Peyer's patch (tissue), 4 donors: ENCODE measurements at regions not wholly inside any gene's neighbourhood (a gene's known extent, or its start where the extent isn't known, plus 50 kb on each side); places are given as distances from the start of the nearest gene placed in this dataset.

ENCODE experiments used
- DNase-seq, 3 donors: peaks; one replicate each; pipeline ENCODE4 v3.0.0-alpha.2; 2017 to 2019
- H3K27ac ChIP-seq, 4 donors: fragments of 200-600 bp; sonication (generic); one replicate each; pipeline ENCODE4 v1.5.1; 2016 to 2019
- H3K27me3 ChIP-seq, 2 donors: fragments of 200-600 bp; sonication (generic); one replicate each; pipeline ENCODE4 v1.5.1; 2019
- H3K36me3 ChIP-seq, 3 donors: fragments of 200-600 bp; sonication (generic); one replicate each; pipeline ENCODE4 v1.5.1; 2016 to 2019
- H3K4me1 ChIP-seq, 4 donors: fragments of 200-600 bp; sonication (generic); one replicate each; pipeline ENCODE4 v1.5.1; 2016 to 2019
- H3K4me3 ChIP-seq, 4 donors: fragments of 200-600 bp; sonication (generic); 1 replicate in 3 of 4; 2 replicates in 1 of 4; pipeline ENCODE4 v1.5.1; 2016 to 2019; ENCODE audit warnings: mild to moderate bottlenecking in 1 of 4
- H3K9me3 ChIP-seq, 4 donors: fragments of 200-600 bp; sonication (generic); one replicate each; pipeline ENCODE4 v1.5.1; 2016 to 2019; ENCODE audit warnings: mild to moderate bottlenecking in 1 of 4
- CTCF ChIP-seq, 6 experiments: fragments of 450-650 bp in 4 of 6; fragments of 200-600 bp in 2 of 6; sonication (generic) in 1 of 6; IDR thresholded peaks; one replicate each; pipeline ENCODE4 v1.5.1; 2017 to 2019; ENCODE audit warnings: antibody characterized with exemption in 6 of 6, mild to moderate bottlenecking in 3 of 6, moderate library complexity in 1 of 6
- POLR2A ChIP-seq, 2 donors: fragments of 450-650 bp; IDR thresholded peaks; one replicate each; pipeline ENCODE4 v1.5.1; 2017; ENCODE audit warnings: antibody characterized with exemption in 2 of 2, mild to moderate bottlenecking in 2 of 2, moderate library complexity in 2 of 2

GRCh38 chrX:11836284-11836683, 78.2 kb downstream of the MSL3 start:
- no peak for TF ChIP-seq POLR2A (IDR thresholded peaks at IDR 0.05)
- no peak for TF ChIP-seq CTCF (IDR thresholded peaks at IDR 0.05)
- no peaks in the 10 kb centered on the region for H3K27me3 ChIP-seq
- no peak overlapping the region for H3K27ac ChIP-seq
- H3K4me1 ChIP-seq = no peaks in the 10 kb centered on the region
- H3K4me3 ChIP-seq = no peak overlapping the region
- no peak for DNase-seq
- H3K9me3 ChIP-seq = no peaks in the 10 kb centered on the region
- no peaks in the 10 kb centered on the region for H3K36me3 ChIP-seq

GRCh38 chrX:11837437-11837836, 79.4 kb downstream of the MSL3 start:
- Histone ChIP-seq H3K4me1 (no peaks in the 10 kb centered on the region), H3K27ac (no peak overlapping the region), H3K36me3 (no peaks in the 10 kb centered on the region), H3K27me3 (no peaks in the 10 kb centered on the region), H3K4me3 (no peak overlapping the region), H3K9me3 (no peaks in the 10 kb centered on the region)
- no peak for TF ChIP-seq POLR2A (IDR thresholded peaks at IDR 0.05)
- no peak for TF ChIP-seq CTCF (IDR thresholded peaks at IDR 0.05)
- no peak for DNase-seq

- Histone ChIP-seq H3K27me3 (no peaks in the 10 kb centered on the region), H3K4me3 (no peak overlapping the region), H3K36me3 (no peaks in the 10 kb centered on the region), H3K9me3 (no peaks in the 10 kb centered on the region), H3K27ac (no peak overlapping the region), H3K4me1 (no peaks in the 10 kb centered on the region)
- no peak for TF ChIP-seq CTCF (IDR thresholded peaks at IDR 0.05)
- TF ChIP-seq POLR2A (IDR thresholded peaks at IDR 0.05) = no peak
- DNase-seq = no peak
These were observed 106.1 kb downstream of the MSL3 start for GRCh38 chrX:11864171-11864570.

GRCh38 chrX:11867610-11868345, 109.7 kb downstream of the MSL3 start:
- H3K4me1 ChIP-seq = no peaks in the 10 kb centered on the region
- H3K9me3 ChIP-seq = no peaks in the 10 kb centered on the region
- no peak overlapping the region for H3K27ac ChIP-seq
- H3K27me3 ChIP-seq = no peaks in the 10 kb centered on the region
- no peak for DNase-seq
- H3K4me3 ChIP-seq = no peak overlapping the region
- no peak for TF ChIP-seq POLR2A (IDR thresholded peaks at IDR 0.05)
- no peak for TF ChIP-seq CTCF (IDR thresholded peaks at IDR 0.05)
- no peaks in the 10 kb centered on the region for H3K36me3 ChIP-seq

- no peaks in the 10 kb centered on the region for H3K9me3 ChIP-seq
- no peaks in the 10 kb centered on the region for H3K4me1 ChIP-seq
- no peak overlapping the region for H3K27ac ChIP-seq
- DNase-seq = no peak
- no peaks in the 10 kb centered on the region for H3K27me3 ChIP-seq
- no peak overlapping the region for H3K4me3 ChIP-seq
- no peaks in the 10 kb centered on the region for H3K36me3 ChIP-seq
- TF ChIP-seq CTCF (IDR thresholded peaks at IDR 0.05) = no peak
- no peak for TF ChIP-seq POLR2A (IDR thresholded peaks at IDR 0.05)
These were observed 112.8 kb downstream of the MSL3 start for GRCh38 chrX:11870789-11871188.
